ENCODE measurements at regions not wholly inside any gene's neighbourhood (a gene's known extent, or its start where the extent isn't known, plus 50 kb on each side); places are given as distances from the start of the nearest gene placed in this dataset.

GRCh38 chr7:47677093-47677492, 95.2 kb upstream of the TNS3 start:
- Histone ChIP-seq H4K20me1 (ENCODE audit: insufficient read depth, poor library complexity, severe bottlenecking) (no peaks in the 10 kb centered on the region), H3K27ac (no peak overlapping the region), H3K4me2 (no peak overlapping the region), H2AFZ (no peak overlapping the region), H3K27me3 (no peaks in the 10 kb centered on the region), H3K79me2 (no peaks in the 10 kb centered on the region), H3K4me3 (no peak overlapping the region), H3K4me1 (ENCODE audit: insufficient read depth) (peaks cover 16% of the 10 kb centered on the region), H3K9me2 (replicated peaks; ENCODE audit: insufficient read depth) (no peaks in the 10 kb centered on the region), H3K9me3 (ENCODE audit: low read depth) (no peaks in the 10 kb centered on the region), H3K36me3 (replicated peaks; ENCODE audit: insufficient read depth, low read depth) (no peaks in the 10 kb centered on the region)
- 94% methylated on average over 2 of the region's 2 CpGs for WGBS (ENCODE audit: low lambda C conversion rate, missing lambda C conversion rate)
- TF ChIP-seq CTCF (IDR thresholded peaks at IDR 0.05; ENCODE audit: poor library complexity) (no peak), EZH2 (IDR thresholded peaks at IDR 0.05; ENCODE audit: borderline replicate concordance) (no peak), EZH2phosphoT487 (IDR thresholded peaks at IDR 0.05; ENCODE audit: low read depth, severe bottlenecking, unreplicated experiment) (no peak)
- DNase-seq (ENCODE audit: low spot score): no peak

GRCh38 chr7:47672977-47673381, 91.1 kb upstream of the TNS3 start:
- H3K9me3 ChIP-seq (ENCODE audit: low read depth): no peaks in the 10 kb centered on the region
- H4K20me1 ChIP-seq (ENCODE audit: insufficient read depth, poor library complexity, severe bottlenecking): no peaks in the 10 kb centered on the region
- no peaks in the 10 kb centered on the region for H3K36me3 ChIP-seq (replicated peaks; ENCODE audit: insufficient read depth, low read depth)
- WGBS (ENCODE audit: low lambda C conversion rate, missing lambda C conversion rate): 41% methylated on average over 3 of the region's 3 CpGs
- no peaks in the 10 kb centered on the region for H3K27me3 ChIP-seq
- DNase-seq (ENCODE audit: low spot score): no peak
- H3K4me1 ChIP-seq (ENCODE audit: insufficient read depth): peaks cover 8% of the 10 kb centered on the region
- H3K27ac ChIP-seq: no peak overlapping the region
- H3K4me2 ChIP-seq: no peak overlapping the region
- no peaks in the 10 kb centered on the region for H3K9me2 ChIP-seq (replicated peaks; ENCODE audit: insufficient read depth)
- no peak overlapping the region for H2AFZ ChIP-seq
- H3K79me2 ChIP-seq: no peaks in the 10 kb centered on the region
- no peak overlapping the region for H3K4me3 ChIP-seq
- TF ChIP-seq EZH2 (IDR thresholded peaks at IDR 0.05; ENCODE audit: borderline replicate concordance): no peak
- TF ChIP-seq EZH2phosphoT487 (IDR thresholded peaks at IDR 0.05; ENCODE audit: low read depth, severe bottlenecking, unreplicated experiment): no peak
- no peak for TF ChIP-seq CTCF (IDR thresholded peaks at IDR 0.05; ENCODE audit: poor library complexity)

- TF ChIP-seq EZH2phosphoT487 (IDR thresholded peaks at IDR 0.05; ENCODE audit: low read depth, severe bottlenecking, unreplicated experiment) (no peak), EZH2 (IDR thresholded peaks at IDR 0.05; ENCODE audit: borderline replicate concordance) (no peak), CTCF (IDR thresholded peaks at IDR 0.05; ENCODE audit: poor library complexity) (no peak)
- no peaks in the 10 kb centered on the region for H3K79me2 ChIP-seq
- 71% methylated on average over 7 of the region's 7 CpGs for WGBS (ENCODE audit: low lambda C conversion rate, missing lambda C conversion rate)
- no peak for DNase-seq (ENCODE audit: low spot score)
- H3K4me3 ChIP-seq: no peak overlapping the region
- no peaks in the 10 kb centered on the region for H3K9me2 ChIP-seq (replicated peaks; ENCODE audit: insufficient read depth)
- no peak overlapping the region for H2AFZ ChIP-seq
- H3K4me1 ChIP-seq (ENCODE audit: insufficient read depth): peaks cover 4% of the 10 kb centered on the region
- H3K27me3 ChIP-seq: no peaks in the 10 kb centered on the region
- no peak overlapping the region for H3K4me2 ChIP-seq
- no peak overlapping the region for H3K27ac ChIP-seq
- H4K20me1 ChIP-seq (ENCODE audit: insufficient read depth, poor library complexity, severe bottlenecking): no peaks in the 10 kb centered on the region
- H3K36me3 ChIP-seq (replicated peaks; ENCODE audit: insufficient read depth, low read depth): no peaks in the 10 kb centered on the region
- H3K9me3 ChIP-seq (ENCODE audit: low read depth): no peaks in the 10 kb centered on the region
Observed at GRCh38 chr7:47672271-47672791, 90.4 kb upstream of the TNS3 start.

GRCh38 chr7:47671358-47671757, 89.4 kb upstream of the TNS3 start:
- TF ChIP-seq EZH2phosphoT487 (IDR thresholded peaks at IDR 0.05; ENCODE audit: low read depth, severe bottlenecking, unreplicated experiment) (no peak), CTCF (IDR thresholded peaks at IDR 0.05; ENCODE audit: poor library complexity) (no peak), EZH2 (IDR thresholded peaks at IDR 0.05; ENCODE audit: borderline replicate concordance) (no peak)
- H3K27ac ChIP-seq: no peak overlapping the region
- no peak overlapping the region for H3K4me3 ChIP-seq
- no peak overlapping the region for H2AFZ ChIP-seq
- peaks cover 9% of the 10 kb centered on the region for H3K4me1 ChIP-seq (ENCODE audit: insufficient read depth)
- no peaks in the 10 kb centered on the region for H3K36me3 ChIP-seq (replicated peaks; ENCODE audit: insufficient read depth, low read depth)
- H3K27me3 ChIP-seq: no peaks in the 10 kb centered on the region
- no peaks in the 10 kb centered on the region for H3K9me2 ChIP-seq (replicated peaks; ENCODE audit: insufficient read depth)
- H3K79me2 ChIP-seq: no peaks in the 10 kb centered on the region
- H3K4me2 ChIP-seq: no peak overlapping the region
- WGBS (ENCODE audit: low lambda C conversion rate, missing lambda C conversion rate): 90% methylated on average over 12 of the region's 13 CpGs
- H3K9me3 ChIP-seq (ENCODE audit: low read depth): no peaks in the 10 kb centered on the region
- H4K20me1 ChIP-seq (ENCODE audit: insufficient read depth, poor library complexity, severe bottlenecking): no peaks in the 10 kb centered on the region
- no peak for DNase-seq (ENCODE audit: low spot score)
